H1 (cell line): ENCODE measurements at regions not wholly inside any gene's neighbourhood (a gene's known extent, or its start where the extent isn't known, plus 50 kb on each side); places are given as distances from the start of the nearest gene placed in this dataset.

ENCODE experiments used
- CTCF ChIA-PET: fragments of 300-600 bp; sonication (Branson Sonifier 250); formaldehyde crosslinking; loops from one replicate; lab custom pipeline; 2021; ENCODE audit not compliant: partially characterized antibody; lab: Charles Lee
- POLR2A ChIA-PET: fragments of 300-600 bp; sonication (Branson Sonifier 250); formaldehyde crosslinking; loops from one replicate; lab custom pipeline; 2021; ENCODE audit warnings: inconsistent platforms; ENCODE audit not compliant: partially characterized antibody; lab: Charles Lee
- DNase-seq, 2 experiments: peaks; one replicate each; pipeline versions ENCODE4 v3.0.0 to v3.0.0-alpha.2; 2010 to 2022; ENCODE audit warnings: low spot score in 2 of 2, low read depth in 1 of 2, mixed read lengths in 1 of 2
- FAIRE-seq: peaks from 2 replicates; lab custom pipeline; 2011; peaks lifted over from hg19 to GRCh38; lab: Jason Lieb, UNC
- H2AFZ ChIP-seq: 2 replicates; pipeline ENCODE4 v1.8.1; 2012; ENCODE audit warnings: low read length, inconsistent platforms
- H2AK5ac ChIP-seq: 2 replicates; pipeline ENCODE4 v1.6.1; 2013; ENCODE audit warnings: low read depth, low read length
- H2BK120ac ChIP-seq: replicated peaks from 2 replicates; pipeline ENCODE3; 2013; ENCODE audit warnings: low read depth, low read length, inconsistent platforms
- H2BK12ac ChIP-seq: 2 replicates; pipeline ENCODE4 v1.6.1; 2013; ENCODE audit warnings: low read depth, low read length
- H2BK15ac ChIP-seq: 2 replicates; pipeline ENCODE4 v1.6.1; 2013; ENCODE audit warnings: low read length
- H2BK20ac ChIP-seq: 2 replicates; pipeline ENCODE4 v1.6.1; 2013; ENCODE audit warnings: low read length
- H2BK5ac ChIP-seq: 2 replicates; pipeline ENCODE4 v1.6.1; 2013; ENCODE audit warnings: low read depth, low read length
- H3K14ac ChIP-seq: 2 replicates; pipeline ENCODE4 v1.6.1; 2013; ENCODE audit warnings: inconsistent platforms; ENCODE audit not compliant: insufficient read length
- H3K18ac ChIP-seq: 2 replicates; pipeline ENCODE4 v1.6.1; 2013; ENCODE audit warnings: low read length; ENCODE audit errors: extremely low read depth
- H3K23ac ChIP-seq: 2 replicates; pipeline ENCODE4 v1.6.1; 2013; ENCODE audit warnings: inconsistent platforms; ENCODE audit not compliant: insufficient read length
- H3K23me2 ChIP-seq: 2 replicates; pipeline ENCODE4 v1.6.1; 2013; ENCODE audit warnings: low read depth, low read length
- H3K27ac ChIP-seq: 2 replicates; pipeline ENCODE4 v1.6.1; 2011; ENCODE audit warnings: low read depth, low read length, inconsistent platforms
- H3K27me3 ChIP-seq, 4 experiments: replicated peaks in 1 of 4; 1 replicate in 1 of 4; 2 replicates in 3 of 4; pipeline versions ENCODE4 v1.6.1 to v1.8.1; 2011 to 2013; ENCODE audit warnings: low read length in 3 of 4, mild to moderate bottlenecking in 3 of 4, inconsistent platforms in 2 of 4, mixed read lengths in 2 of 4, moderate library complexity in 1 of 4; ENCODE audit not compliant: control insufficient read depth in 3 of 4, insufficient read depth in 3 of 4; ENCODE audit errors: extremely low read depth in 1 of 4
- H3K36me3 ChIP-seq, 4 experiments: 2 replicates each; pipeline versions ENCODE4 v1.6.1 to v1.8.1; 2011 to 2013; ENCODE audit warnings: mild to moderate bottlenecking in 4 of 4, low read length in 3 of 4, moderate library complexity in 2 of 4, control low read depth in 1 of 4, inconsistent platforms in 1 of 4; ENCODE audit not compliant: insufficient read depth in 4 of 4, control insufficient read depth in 2 of 4
- H3K4ac ChIP-seq: replicated peaks from 2 replicates; pipeline ENCODE3; 2013; ENCODE audit warnings: low read length, low read depth, mixed read lengths, inconsistent platforms; ENCODE audit not compliant: insufficient read length
- H3K4me1 ChIP-seq, 4 experiments: replicated peaks in 1 of 4; 1 replicate in 1 of 4; 2 replicates in 3 of 4; pipeline versions ENCODE4 v1.6.1 to v1.8.1; 2011 to 2013; ENCODE audit warnings: low read length in 3 of 4, inconsistent platforms in 2 of 4, mixed read lengths in 1 of 4; ENCODE audit not compliant: insufficient read depth in 4 of 4, control insufficient read depth in 3 of 4
- H3K4me2 ChIP-seq, 2 experiments: 2 replicates each; pipeline versions ENCODE4 v1.6.1 to v1.8.1; 2011 to 2013; ENCODE audit warnings: low read depth in 2 of 2, low read length in 2 of 2, control low read depth in 1 of 2, inconsistent platforms in 1 of 2, mild to moderate bottlenecking in 1 of 2; ENCODE audit not compliant: insufficient read depth in 1 of 2
- H3K4me3 ChIP-seq, 4 experiments: fragments of 200-600, 300-600 bp in 1 of 4; sonication (generic), shearing (Covaris generic), sonication (Bioruptor Twin) in 1 of 4; 2 replicates each; pipeline versions ENCODE4 v1.5.1 to v1.8.1; 2011 to 2016; ENCODE audit warnings: low read length in 4 of 4, low read depth in 3 of 4, control low read depth in 2 of 4, inconsistent platforms in 2 of 4, mild to moderate bottlenecking in 2 of 4, mixed read lengths in 1 of 4, moderate library complexity in 1 of 4; ENCODE audit not compliant: insufficient read depth in 2 of 4; ENCODE audit errors: extremely low read depth in 1 of 4
- H3K56ac ChIP-seq: replicated peaks from 2 replicates; pipeline ENCODE3; 2013; ENCODE audit warnings: low read depth, mild to moderate bottlenecking, mixed read lengths, low read length, inconsistent platforms; ENCODE audit not compliant: insufficient read length
- H3K79me1 ChIP-seq: 2 replicates; pipeline ENCODE4 v1.6.1; 2013; ENCODE audit warnings: low read depth, low read length, control low read depth
- H3K79me2 ChIP-seq, 2 experiments: 2 replicates each; pipeline versions ENCODE4 v1.6.1 to v1.8.1; 2012 to 2013; ENCODE audit warnings: low read length in 2 of 2, mild to moderate bottlenecking in 2 of 2, inconsistent platforms in 1 of 2; ENCODE audit not compliant: insufficient read depth in 2 of 2, control insufficient read depth in 1 of 2
- H3K9ac ChIP-seq, 4 experiments: replicated peaks in 1 of 4; 1 replicate in 1 of 4; 2 replicates in 3 of 4; pipeline versions ENCODE4 v1.6.1 to v1.8.1; 2011 to 2013; ENCODE audit warnings: low read depth in 3 of 4, low read length in 3 of 4, control low read depth in 2 of 4, mild to moderate bottlenecking in 2 of 4, moderate library complexity in 2 of 4, inconsistent platforms in 1 of 4; ENCODE audit errors: extremely low read depth in 1 of 4
- H3K9me3 ChIP-seq, 2 experiments: 2 replicates each; pipeline versions ENCODE4 v1.6.1 to v1.8.1; 2012 to 2013; ENCODE audit warnings: mild to moderate bottlenecking in 2 of 2, moderate library complexity in 2 of 2, control low read depth in 1 of 2, inconsistent platforms in 1 of 2, low read depth in 1 of 2, low read length in 1 of 2, mixed read lengths in 1 of 2; ENCODE audit not compliant: insufficient read depth in 2 of 2
- H4K20me1 ChIP-seq, 2 experiments: replicated peaks in 1 of 2; 2 replicates each; pipeline versions ENCODE3 to v1.8.1; 2011 to 2013; ENCODE audit warnings: inconsistent platforms in 2 of 2, low read length in 2 of 2, mild to moderate bottlenecking in 1 of 2; ENCODE audit not compliant: insufficient read depth in 2 of 2, control insufficient read depth in 1 of 2
- H4K5ac ChIP-seq: 2 replicates; pipeline ENCODE4 v1.6.1; 2013; ENCODE audit warnings: low read length, low read depth, mixed read lengths, inconsistent platforms; ENCODE audit not compliant: insufficient read length
- H4K8ac ChIP-seq: 2 replicates; pipeline ENCODE4 v1.8.0; 2013; ENCODE audit warnings: mild to moderate bottlenecking, moderate library complexity, low read length, inconsistent platforms; ENCODE audit not compliant: insufficient read depth; ENCODE audit errors: extremely low read depth
- H4K91ac ChIP-seq: replicated peaks from 2 replicates; pipeline ENCODE3; 2013; ENCODE audit warnings: low read length, mixed read lengths, inconsistent platforms; ENCODE audit not compliant: insufficient read length
- CREB1 ChIP-seq: IDR thresholded peaks from 2 replicates; pipeline ENCODE4 v1.6.1; 2012; ENCODE audit warnings: inconsistent platforms
- CTCF ChIP-seq, 3 experiments: IDR thresholded peaks; 1 replicate in 2 of 3; 2 replicates in 1 of 3; pipeline versions ENCODE4 v1.5.1 to v1.6.1; 2011; ENCODE audit warnings: low read length in 3 of 3, mild to moderate bottlenecking in 3 of 3, inconsistent platforms in 2 of 3, low read depth in 1 of 3, moderate library complexity in 1 of 3; ENCODE audit not compliant: insufficient read depth in 1 of 3; ENCODE audit errors: control extremely low read depth in 1 of 3
- RAD21 ChIP-seq, 2 experiments: IDR thresholded peaks in 1 of 2; conservative IDR thresholded peaks in 1 of 2; 2 replicates each; pipeline ENCODE4 v1.6.1; 2011; ENCODE audit warnings: low read depth in 2 of 2, low read length in 2 of 2, improper control_type of control experiment in 1 of 2, inconsistent platforms in 1 of 2, mild to moderate bottlenecking in 1 of 2, moderate library complexity in 1 of 2
- WGBS, 2 experiments: shearing (Covaris generic) in 1 of 2; methylation state at CpG; one replicate each; pipeline versions ENCODE4 v1.1.6 to v1.1.7; 2013 to 2015; ENCODE audit warnings: low lambda C conversion rate in 2 of 2, mixed read lengths in 2 of 2, inconsistent platforms in 1 of 2, low coverage in 1 of 2, missing lambda C conversion rate in 1 of 2; ENCODE audit not compliant: insufficient replicate concordance in 2 of 2, insufficient coverage in 1 of 2, insufficient read length in 1 of 2; ENCODE audit errors: extremely low coverage in 1 of 2, missing lambda C conversion rate in 1 of 2; 5-methylcytosine and 5-hydroxymethylcytosine counted together

DNA sequence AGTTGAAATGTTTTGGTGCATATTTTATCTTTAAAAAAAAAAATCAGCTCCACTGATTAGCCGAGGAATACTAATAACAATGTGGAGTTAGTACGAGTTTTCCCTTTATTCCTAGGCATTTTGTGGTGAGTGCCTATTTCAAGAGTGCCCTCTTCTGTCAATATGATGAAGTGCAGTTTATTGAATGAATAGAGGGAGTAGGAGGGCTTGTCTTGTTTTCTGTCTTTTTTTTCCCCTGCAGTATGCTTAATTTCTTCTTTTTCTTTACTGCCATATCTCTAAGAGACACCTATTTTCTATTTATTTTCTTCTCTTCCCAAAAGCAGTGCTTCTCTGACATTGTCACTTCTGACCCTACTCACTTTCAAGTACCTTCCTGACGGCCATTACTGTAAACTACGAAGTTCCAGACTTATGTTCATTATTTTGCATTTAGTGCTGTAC lies 169.6 kb upstream of the PITX1 start:
- Histone ChIP-seq H3K4me3 (no peak overlapping the region), H2AK5ac (no peak overlapping the region), H4K91ac (no peak overlapping the region), H4K20me1 (no peaks in the 10 kb centered on the region), H3K27ac (no peak overlapping the region), H2BK20ac (no peak overlapping the region), H4K5ac (no peak overlapping the region), H3K4me2 (no peak overlapping the region), H2BK5ac (no peak overlapping the region), H3K79me2 (no peaks in the 10 kb centered on the region; a peak in 1 of 4 replicates), H3K4me1 (peaks cover 0 to 2% (median 0%) of the 10 kb centered on the region in 4 experiments; a peak in 2 of 7 replicates), H4K8ac (no peak overlapping the region), H3K56ac (no peak overlapping the region), H2AFZ (no peak overlapping the region), H3K9me3 (peaks cover 0 to 4% of the 10 kb centered on the region in 2 experiments; a peak in 2 of 4 replicates), H3K27me3 (no peaks in the 10 kb centered on the region), H3K23ac (no peak overlapping the region), H3K18ac (no peak overlapping the region), H3K23me2 (no peaks in the 10 kb centered on the region), H2BK12ac (no peak overlapping the region), H3K79me1 (no peaks in the 10 kb centered on the region), H2BK15ac (no peak overlapping the region), H3K9ac (no peak overlapping the region), H3K14ac (no peak overlapping the region), H3K4ac (no peak overlapping the region), H3K36me3 (no peaks in the 10 kb centered on the region), H2BK120ac (no peak overlapping the region)
- POLR2A ChIA-PET: no interaction called here
- WGBS, 2 experiments: 80% methylated on average over 4 of the region's 4 CpGs; no CpG with 5 or more reads in 1 of the 2 experiments
- DNase-seq: no peak
- TF ChIP-seq CREB1: no peak
- peak in 2 of 3 experiments; percentile 44 to 63; a peak in 2 of 4 replicates for TF ChIP-seq CTCF (IDR thresholded peaks at IDR 0.05; ENCODE audit: control extremely low read depth in 1 of 3, insufficient read depth in 1 of 3, low read depth in 1 of 3, low read length in 3 of 3)
- TF ChIP-seq RAD21 (IDR thresholded peaks at IDR 0.05 in 1 of 2, conservative IDR thresholded peaks at IDR 0.05 in 1 of 2; ENCODE audit: low read depth in 2 of 2, low read length in 2 of 2): peak; percentile 63 to 64
- peak; percentile 57 for FAIRE-seq
- CTCF ChIA-PET: interaction anchor here (0.6 to 5.2 kb wide), 17 partner anchors 9 to 1666 kb away, joined by 3 to 32 read pairs (median 4); no protein-coding TSS in a partner anchor
